Sigmoid colon (tissue), 4 donors: ENCODE measurements at regions not wholly inside any gene's neighbourhood (a gene's known extent, or its start where the extent isn't known, plus 50 kb on each side); places are given as distances from the start of the nearest gene placed in this dataset.

Experiments used
- EP300 ChIP-seq, 4 donors: sonication (generic); formaldehyde crosslinking; IDR thresholded peaks; one replicate each; pipeline ENCODE4 v1.6.1; 2017; ENCODE audit warnings: antibody characterized with exemption in 4 of 4
- POLR2A ChIP-seq, 2 donors: fragments of 450-650 bp; IDR thresholded peaks; one replicate each; pipeline ENCODE4 v1.6.1; 2016; ENCODE audit warnings: antibody characterized with exemption in 2 of 2, mild to moderate bottlenecking in 2 of 2, moderate library complexity in 2 of 2
- POLR2AphosphoS5 ChIP-seq, 4 donors: sonication (generic); formaldehyde crosslinking; IDR thresholded peaks; one replicate each; pipeline ENCODE4 v1.6.1; 2017; ENCODE audit warnings: antibody characterized with exemption in 4 of 4
- TF ChIP-seq, protein P1 (sequence below), 4 experiments: fragments of 450-650 bp in 3 of 4; fragments of 200-600 bp in 1 of 4; IDR thresholded peaks; one replicate each; pipeline ENCODE4 v1.5.1; 2016 to 2019; ENCODE audit warnings: antibody characterized with exemption in 4 of 4, mild to moderate bottlenecking in 3 of 4, moderate library complexity in 2 of 4

GRCh38 chr16:5487728-5488127 lies 390.1 kb upstream of the EEF2KMT start:
- TF ChIP-seq POLR2AphosphoS5 (IDR thresholded peaks at IDR 0.05) (no peak), POLR2A (IDR thresholded peaks at IDR 0.05) (no peak), EP300 (IDR thresholded peaks at IDR 0.05) (no peak)
- TF ChIP-seq, protein P1, sequence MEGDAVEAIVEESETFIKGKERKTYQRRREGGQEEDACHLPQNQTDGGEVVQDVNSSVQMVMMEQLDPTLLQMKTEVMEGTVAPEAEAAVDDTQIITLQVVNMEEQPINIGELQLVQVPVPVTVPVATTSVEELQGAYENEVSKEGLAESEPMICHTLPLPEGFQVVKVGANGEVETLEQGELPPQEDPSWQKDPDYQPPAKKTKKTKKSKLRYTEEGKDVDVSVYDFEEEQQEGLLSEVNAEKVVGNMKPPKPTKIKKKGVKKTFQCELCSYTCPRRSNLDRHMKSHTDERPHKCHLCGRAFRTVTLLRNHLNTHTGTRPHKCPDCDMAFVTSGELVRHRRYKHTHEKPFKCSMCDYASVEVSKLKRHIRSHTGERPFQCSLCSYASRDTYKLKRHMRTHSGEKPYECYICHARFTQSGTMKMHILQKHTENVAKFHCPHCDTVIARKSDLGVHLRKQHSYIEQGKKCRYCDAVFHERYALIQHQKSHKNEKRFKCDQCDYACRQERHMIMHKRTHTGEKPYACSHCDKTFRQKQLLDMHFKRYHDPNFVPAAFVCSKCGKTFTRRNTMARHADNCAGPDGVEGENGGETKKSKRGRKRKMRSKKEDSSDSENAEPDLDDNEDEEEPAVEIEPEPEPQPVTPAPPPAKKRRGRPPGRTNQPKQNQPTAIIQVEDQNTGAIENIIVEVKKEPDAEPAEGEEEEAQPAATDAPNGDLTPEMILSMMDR (IDR thresholded peaks at IDR 0.05), result no peak
